Skeletal muscle cell (primary cell): ENCODE measurements at regions not wholly inside any gene's neighbourhood (a gene's known extent, or its start where the extent isn't known, plus 50 kb on each side); places are given as distances from the start of the nearest gene placed in this dataset.
"Not testable (repeated sequence)": the region's sequence is repeated elsewhere in the genome, so short reads cannot be mapped to it uniquely, and the experiment has no call there.

Experiments used
- DNase-seq: peaks from one replicate; pipeline ENCODE4 v3.0.0-alpha.2; 2010; ENCODE audit warnings: low read depth
- H3K4me3 ChIP-seq: 2 replicates; pipeline ENCODE4 v1.5.1; 2011; ENCODE audit warnings: low read depth, mild to moderate bottlenecking, control low read depth, low read length, moderate library complexity

DNA sequence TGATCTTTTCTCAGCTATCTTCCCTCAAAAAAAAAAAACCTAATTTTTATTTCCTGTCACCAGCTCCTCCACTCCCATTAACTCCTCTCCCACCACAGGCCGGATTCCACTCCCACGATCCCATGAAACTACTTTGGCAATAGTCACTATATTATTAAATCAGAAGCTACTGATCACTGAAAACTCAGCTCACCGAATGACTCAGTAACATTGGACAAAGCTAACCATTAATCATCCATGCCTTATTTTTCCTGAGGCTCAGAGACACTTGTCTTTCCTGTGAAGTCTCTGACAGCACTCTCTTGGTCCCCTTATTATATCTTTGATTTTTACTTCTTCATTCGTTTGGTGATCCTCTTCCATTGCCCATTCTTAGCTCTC lies 260.2 kb downstream of the CGGBP1 start:
- no peak overlapping the region for H3K4me3 ChIP-seq
- no peak for DNase-seq

DNA sequence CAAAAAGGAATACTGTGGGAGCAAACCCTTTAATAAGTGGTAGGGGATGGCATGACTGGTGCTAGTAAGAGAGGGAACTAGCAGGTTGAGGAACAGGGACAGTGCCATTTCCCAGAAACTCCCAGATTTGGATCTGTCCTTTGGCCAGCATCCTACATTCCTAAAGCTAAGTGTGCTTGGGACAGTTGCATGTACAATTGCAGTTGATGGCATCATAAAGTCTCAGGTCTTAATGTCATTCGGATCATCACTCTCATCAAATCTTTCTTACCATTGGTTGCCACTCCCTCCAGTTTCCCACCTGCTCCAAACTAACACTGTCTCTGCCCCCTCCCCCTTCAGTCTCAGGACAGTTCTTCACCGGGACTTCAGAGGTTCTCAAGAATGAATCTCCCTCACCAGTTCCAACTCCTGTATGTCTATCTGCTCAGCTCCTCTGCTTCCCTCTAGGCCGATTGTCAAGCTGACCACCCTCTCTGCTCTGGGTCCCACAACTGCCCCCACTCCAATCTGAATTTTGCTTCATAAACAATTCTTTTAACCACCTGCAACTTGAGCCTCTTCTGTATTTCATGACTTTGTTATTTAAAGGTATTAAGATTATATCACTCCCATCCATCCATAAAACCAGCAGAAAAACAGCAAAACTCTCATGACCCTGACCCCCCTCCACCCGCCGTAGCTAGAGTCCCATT lies 260.8 kb downstream of the CGGBP1 start:
- no peak for DNase-seq
- no peak overlapping the region for H3K4me3 ChIP-seq

DNA sequence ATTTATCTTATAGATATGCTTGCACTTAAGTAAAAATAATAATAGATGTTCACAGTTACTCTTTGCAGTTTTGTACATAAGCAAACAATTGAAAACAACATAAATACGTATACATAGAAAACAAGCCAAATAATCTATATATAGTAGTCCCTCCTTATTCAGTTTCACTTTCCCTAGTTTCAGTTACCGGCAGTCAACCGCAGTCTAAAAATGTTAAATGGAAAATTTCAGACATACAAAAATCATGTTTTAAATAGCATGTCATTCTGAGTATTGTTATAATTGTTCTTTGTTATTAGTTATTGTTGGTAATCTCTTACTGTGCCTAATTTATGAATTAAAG lies 262.0 kb downstream of the CGGBP1 start:
- no peak for DNase-seq

DNA sequence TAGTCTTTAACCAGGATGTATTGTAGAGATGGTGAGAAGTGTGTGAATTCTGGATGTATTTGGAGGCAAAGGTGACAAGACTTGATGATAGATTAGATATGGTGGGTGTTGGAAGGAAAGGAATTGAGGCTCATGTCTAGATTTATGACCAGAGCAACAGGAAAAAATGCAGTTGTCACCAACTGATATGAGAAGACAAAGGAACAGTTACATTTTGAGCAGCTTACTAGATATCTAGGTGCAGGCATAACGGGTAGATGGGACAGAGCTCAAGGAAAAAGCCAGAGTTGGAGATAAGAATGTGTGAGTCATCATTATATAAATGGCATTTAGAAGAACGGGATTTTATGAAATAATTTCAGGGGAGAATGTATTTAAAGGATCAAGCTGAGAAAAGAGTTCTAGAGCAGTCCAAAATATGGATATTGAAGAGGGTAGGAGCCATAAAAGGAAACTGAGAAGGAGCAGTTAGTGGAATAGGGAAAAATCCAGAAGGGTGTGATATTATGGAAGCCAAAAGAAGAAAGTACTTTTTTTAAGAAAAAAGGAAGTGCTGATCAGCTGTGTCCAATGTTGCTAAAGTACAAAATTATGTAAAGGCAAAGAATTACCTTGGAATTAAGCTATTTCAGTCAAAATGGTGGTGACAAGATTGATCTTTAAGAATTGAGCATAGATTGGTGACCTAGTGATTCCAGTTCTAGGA lies 262.5 kb downstream of the CGGBP1 start:
- no peak for DNase-seq

More for the DNA sequence above, 262.0 kb downstream of the CGGBP1 start:
- no peak overlapping the region for H3K4me3 ChIP-seq

DNA sequence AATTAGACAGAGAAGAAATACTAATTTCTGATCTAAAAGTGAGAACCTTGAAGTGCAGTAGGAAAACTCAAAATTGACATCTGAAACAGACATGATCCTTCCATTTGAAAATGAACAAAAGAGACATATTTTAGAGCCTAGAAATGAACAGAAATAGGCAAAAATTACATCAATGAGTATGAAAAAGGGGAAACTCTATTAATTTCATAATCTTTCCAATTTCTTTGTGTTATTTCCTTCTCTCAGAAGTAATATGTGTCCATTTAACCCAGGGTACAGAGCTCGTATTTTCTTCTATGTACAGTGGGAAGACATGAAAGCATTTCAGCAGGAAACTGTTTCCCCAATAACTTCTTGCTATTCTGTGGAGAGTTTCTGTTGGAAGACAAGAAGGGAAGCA lies 263.1 kb downstream of the CGGBP1 start:
- H3K4me3 ChIP-seq, result no peak overlapping the region
- DNase-seq, result no peak

More for the DNA sequence above, 262.5 kb downstream of the CGGBP1 start:
- H3K4me3 ChIP-seq, result no peak overlapping the region

DNA sequence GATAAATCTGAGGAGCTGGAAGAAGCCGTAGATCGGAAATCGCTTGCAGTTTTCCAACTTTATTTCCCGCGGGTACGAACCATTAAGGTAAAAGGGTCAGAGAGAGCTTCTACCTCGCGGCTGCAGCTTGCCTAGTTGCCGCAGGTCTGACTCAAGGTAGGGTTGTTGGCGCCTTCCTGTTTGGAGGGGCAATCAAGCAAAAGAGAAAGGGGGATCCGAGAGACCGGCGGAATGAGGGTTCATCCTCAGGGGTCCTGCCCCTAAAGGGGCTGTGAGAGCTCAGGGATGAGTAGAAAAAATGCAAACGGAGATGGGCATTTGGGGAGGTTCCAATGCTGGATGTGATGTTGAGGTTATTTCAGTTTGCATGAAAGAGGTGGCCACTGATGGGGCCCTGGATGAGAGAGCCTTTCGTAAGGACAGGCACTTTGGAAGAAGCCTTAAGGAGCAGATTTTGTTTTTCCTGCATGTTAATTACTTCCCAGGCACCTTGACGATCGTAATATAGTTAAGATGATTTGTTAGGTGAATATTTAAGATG lies 265.4 kb downstream of the CGGBP1 start:
- DNase-seq, result no peak
- H3K4me3 ChIP-seq, result peak overlapping the region; percentile 55

DNA sequence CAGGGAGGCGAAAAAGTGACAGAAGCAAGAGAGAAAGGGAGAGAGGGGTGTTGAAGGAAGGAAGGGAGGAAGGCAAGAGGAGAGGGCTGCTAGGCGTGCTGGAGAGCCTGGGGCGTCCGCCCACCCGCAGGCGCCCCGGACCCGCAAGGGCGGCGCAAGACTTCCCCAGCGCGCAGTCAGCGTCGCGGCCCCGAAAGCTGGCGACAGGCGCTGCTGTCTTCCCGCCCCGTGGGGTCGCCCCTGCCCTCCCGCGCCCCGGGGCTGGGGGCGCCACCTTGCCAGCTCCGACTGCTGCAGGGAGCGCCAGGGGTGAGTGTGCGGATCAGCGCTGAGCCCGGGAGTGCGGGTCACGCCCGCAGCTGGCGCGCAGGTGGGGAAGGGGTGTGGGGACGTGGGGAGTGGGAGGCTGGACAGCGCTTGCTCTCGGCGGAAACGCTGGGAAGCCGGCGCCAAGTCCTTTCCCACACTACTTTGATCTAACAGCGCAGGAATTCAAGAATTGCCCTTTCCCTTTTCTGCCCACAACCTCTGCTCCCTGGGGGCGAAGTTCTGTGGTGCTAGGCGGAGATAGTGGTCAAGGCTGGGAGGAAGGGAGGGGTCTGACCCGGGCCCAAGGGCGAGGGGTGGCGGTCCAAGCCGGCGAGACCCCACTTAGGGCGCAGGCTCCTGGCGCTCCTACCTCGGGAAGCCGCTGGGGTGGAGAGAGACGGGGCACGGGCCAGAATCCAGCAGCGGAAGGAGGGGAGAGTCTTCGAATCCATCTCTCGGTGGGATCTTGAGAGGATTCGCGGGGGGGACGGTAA lies 266.1 kb downstream of the CGGBP1 start, which contains the start of gene HTR1F:
TSS of gene HTR1F (plus strand) at position 173 of the 803 bp plus-strand sequence.
- H3K4me3 ChIP-seq, result peak within 1 kb of the TSS; percentile 55
- no peak for DNase-seq

DNA sequence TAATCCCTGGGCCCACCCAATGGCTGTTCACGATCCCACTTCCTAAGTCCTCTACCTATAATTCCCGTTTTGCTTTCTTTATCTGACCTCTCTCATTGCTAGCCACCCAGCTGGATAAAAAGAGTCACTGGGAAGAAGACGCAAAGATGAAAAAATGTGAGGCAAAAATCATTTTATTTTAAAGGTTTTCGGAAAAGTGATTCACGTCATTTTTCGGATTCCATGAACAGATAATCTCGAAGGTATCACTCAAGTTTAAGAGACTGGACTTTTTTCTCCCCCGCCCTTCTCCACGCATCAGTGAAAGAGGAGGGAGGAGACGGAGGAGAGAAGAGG lies 266.6 kb downstream of the CGGBP1 start:
- H3K4me3 ChIP-seq, result peak overlapping the region; percentile 55
- no peak for DNase-seq

DNA sequence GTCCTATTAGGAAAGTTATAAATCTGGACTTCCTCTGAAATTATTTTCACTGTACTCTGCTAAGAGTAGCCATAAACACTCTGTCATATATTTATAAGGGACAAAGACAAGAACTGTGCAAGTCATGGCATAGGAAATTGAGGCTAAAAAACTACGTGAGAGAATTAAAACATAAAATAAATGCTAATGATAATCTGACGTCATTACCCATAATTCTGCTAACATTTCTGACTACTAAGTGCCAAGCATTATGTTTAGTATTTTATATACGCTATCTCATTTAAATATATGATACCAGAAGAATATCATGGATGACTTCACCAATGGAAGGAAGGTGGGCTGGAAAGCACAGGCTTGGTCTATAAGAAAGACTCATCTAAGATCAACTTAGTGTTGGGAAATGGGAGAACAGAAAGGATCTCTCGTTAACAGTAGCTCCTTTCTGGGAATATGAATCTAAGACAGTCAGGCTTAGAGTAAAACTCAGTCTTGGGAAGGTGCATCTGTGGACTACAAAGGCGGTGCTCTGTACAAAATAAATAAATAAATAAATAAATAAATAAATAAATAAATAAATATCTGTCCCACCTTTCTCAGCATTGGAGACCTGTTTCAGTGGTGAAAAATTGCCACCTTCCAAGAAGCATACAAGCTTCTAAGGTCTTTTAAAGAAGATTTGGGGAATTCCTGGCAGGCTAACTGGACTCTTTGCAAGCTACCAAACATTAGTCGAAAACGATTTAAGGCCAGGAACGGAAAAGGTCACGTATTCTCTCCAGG lies 267.4 kb downstream of the CGGBP1 start:
- no peak for DNase-seq
- H3K4me3 ChIP-seq, result no peak overlapping the region

DNA sequence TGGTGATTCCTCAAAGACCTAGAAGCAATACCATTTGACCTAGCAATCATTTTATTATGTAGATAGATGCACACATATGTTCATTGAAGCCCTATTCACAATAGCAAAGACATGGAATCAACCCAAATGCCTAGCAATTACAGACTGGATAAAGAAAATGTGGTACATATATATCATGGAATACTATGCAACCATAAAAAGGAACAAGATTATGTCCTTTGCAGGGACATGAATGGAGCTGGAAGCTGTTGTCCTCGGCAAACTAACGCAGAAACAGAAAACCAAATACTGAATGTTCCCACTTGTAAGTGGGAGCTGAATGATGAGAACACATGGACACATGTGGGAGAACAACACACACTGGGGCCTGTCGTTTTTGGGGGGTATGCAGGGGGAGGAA lies 269.8 kb downstream of the CGGBP1 start:
- DNase-seq, H3K4me3 ChIP-seq: not testable (repeated sequence)

DNA sequence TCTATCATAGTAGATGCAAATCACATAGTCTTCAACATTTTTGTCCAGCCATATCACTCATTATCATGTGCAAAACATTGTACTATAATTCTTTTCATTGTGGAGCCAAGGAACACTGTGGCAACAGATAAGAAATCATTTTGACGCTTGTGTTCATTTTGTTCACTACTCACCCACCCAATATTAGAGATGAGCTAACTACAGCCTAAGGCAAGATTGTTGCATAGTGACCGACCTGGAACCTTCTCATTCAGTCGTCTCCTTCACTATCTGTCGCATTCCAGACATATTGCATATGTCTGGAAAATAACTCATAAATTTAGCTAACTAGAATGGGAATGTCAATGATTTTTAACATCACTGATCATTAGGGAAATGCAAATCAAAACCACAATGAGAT lies 270.3 kb downstream of the CGGBP1 start:
- DNase-seq, result no peak
- H3K4me3 ChIP-seq, result no peak overlapping the region

DNA sequence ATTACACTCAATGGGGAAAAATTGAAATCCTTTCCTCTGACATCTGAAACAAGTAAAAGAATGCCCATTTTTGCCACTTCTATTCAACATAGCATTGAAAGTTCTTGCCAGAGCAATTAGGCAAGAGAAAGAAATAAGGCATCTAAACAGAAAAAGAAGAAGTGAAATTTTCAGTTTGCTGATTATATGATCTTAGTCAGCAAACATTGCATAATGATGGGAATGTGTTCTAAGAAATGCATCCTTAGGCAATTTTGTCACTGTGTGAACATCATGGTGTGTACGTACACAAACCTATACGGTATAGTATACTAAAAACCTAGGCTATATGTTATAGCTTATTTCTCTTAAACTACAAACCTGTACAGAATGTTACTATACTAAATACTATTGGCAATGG lies 278.0 kb downstream of the CGGBP1 start:
- H3K4me3 ChIP-seq, result no peak overlapping the region

DNA sequence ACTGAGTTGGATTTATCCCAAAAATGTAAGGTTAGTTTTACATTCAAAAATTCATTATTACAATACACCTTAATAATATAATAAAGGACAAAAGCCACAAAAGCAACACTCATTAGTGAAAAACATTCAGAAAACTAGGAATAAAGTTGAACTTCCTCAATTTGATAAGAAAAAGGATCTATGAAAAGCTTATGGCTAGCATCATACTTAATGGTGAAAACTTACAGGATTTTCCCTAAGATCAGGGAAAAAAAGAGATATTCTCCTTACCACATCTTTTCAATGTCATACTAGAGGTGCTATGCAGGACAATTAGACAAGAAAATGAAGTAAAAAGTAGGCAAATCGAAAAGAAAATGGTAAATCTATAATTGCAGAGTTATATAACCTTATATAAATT lies 279.9 kb downstream of the CGGBP1 start:
- H3K4me3 ChIP-seq, result no peak overlapping the region
- no peak for DNase-seq

More for the DNA sequence above, 278.0 kb downstream of the CGGBP1 start:
- DNase-seq, result no peak

DNA sequence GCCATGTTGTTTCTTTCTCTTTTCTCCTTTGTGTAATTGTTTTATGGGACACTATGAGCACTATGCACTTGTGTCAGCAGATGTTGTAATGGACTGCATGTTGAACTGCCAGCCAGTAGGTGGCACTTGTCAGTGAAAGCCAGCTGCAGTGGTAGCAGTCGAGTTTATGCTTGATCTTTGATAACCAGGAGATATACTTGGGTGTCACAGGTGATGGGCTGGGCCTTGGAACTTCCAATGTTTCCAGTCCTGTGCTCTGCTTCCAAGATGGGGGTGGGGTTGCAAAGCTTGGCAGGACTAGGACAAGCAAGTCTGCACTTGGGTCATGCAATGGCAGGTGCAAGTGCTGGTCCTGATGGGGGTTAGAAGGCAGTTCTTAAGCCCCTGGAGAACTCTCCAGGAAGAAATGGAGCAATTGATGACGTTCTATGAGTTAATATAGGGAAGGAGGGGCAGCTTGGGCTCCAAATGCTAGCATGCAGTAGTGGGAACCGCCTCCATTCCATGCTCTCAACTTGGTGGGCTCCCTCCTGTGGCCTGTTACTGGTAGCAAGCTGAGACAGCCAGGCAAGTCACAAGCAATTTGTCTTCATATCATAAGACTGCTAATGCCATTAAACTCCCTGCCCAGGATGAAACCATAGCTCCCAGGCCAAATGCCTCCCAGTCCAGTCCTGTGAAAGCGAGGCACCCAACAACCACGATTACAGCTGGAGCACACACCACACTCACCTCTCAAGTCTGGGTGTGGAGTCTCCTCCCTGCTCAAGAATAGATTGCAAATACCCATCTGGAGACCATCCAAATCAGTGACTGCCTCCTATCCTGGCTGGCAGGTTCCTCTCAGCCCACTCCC lies 287.2 kb downstream of the CGGBP1 start:
- no peak for DNase-seq
- H3K4me3 ChIP-seq, result no peak overlapping the region

DNA sequence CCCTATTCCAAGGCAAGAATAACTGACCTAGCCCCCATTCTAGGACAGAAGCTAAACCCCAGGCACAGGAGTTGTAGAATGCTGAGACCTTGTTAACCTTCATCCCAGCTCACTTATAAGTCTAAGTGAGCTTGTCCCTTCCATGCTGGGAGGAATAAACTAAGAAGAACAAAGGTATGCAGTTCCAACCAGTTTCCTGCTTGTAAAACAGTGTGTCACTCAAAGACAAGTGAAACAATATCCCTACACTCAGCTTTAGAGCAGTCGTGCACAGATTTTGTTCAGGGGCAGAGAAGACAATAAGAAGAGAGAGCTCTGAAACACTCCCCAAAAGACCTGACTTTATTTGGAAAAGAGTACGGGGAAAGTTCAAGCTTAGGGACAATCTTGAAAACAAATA lies 292.1 kb downstream of the CGGBP1 start:
- DNase-seq, result no peak

DNA sequence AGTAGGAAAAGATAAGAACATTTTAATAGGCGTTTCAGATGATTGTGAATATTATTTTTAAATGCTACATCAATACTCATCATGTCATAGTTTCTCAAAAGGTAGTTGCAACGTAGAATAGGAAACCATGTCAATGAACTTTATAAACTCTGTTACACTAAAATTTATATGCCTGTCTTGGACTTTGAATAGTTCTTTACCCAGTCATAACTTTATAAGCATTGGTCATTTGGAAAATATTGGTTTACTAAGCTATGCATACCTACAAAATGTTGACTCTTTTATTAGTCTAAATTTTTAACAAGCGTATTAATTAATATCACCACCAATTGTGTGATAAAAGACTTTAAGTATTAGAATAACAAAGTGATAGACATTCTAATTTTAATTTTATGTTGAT lies 293.5 kb downstream of the CGGBP1 start:
- DNase-seq, result no peak
- no peak overlapping the region for H3K4me3 ChIP-seq

More for the DNA sequence above, 292.1 kb downstream of the CGGBP1 start:
- H3K4me3 ChIP-seq, result no peak overlapping the region

DNA sequence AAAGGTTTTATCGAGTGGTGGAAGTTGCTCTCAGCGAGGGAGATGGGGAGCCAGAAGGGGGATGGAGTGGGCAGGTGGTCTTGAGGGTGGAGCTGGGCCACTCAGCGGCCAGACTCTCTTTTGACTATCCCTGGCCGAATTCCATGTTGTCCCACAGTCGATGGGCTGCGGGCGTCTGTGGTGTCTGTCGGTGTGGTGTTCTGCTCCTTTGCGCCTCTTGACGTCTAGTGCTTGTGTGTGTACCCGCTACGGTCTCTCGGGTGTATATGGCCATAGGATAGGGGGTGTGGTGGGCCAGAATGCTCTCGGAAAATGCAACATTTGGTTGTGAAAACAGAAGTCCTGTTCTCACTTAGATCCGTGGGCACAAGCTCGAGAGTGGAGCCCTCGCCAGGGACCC lies 297.0 kb downstream of the CGGBP1 start:
- no peak for DNase-seq
- no peak overlapping the region for H3K4me3 ChIP-seq

DNA sequence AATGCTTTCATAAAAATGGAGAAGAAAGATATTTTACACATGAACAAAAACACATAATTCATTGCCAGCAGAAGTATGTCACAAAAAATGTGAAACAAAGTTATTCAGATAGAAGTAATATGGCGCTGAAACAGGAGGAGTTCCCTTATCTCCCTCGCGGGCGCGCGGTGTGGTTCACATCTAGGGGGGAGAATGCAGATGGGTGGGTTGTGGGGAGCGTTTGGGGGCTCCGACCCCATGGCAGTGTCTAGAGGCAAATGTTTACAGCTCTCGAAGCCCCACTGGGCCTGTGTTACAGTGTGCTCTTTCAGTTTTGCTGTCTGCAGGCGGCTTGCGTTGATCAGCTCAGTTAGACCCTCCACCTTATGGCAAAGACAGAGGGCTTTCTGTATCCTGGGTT lies 297.5 kb downstream of the CGGBP1 start:
- H3K4me3 ChIP-seq, result no peak overlapping the region
- DNase-seq, result no peak

DNA sequence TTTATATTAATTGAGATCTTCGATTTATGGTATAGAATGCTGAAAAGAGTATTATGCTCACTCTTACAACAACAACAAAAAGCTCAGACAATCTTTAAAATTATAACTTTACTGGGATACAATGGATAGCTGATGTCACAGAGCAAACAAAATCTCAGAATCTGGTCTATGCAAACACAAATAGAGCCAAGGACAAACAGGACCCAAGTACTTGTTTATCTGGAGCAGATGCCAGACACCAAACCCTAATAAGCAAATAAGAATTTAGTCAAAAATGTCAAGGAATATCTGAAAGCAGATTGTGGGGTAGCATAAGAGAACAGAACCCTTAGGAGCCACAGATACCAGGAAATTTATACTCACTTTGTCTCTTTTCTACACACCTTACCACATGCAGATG lies 302.2 kb downstream of the CGGBP1 start:
- no peak overlapping the region for H3K4me3 ChIP-seq
- DNase-seq, result no peak
